Endothelial cell of umbilical vein (primary cell): ENCODE measurements at regions not wholly inside any gene's neighbourhood (a gene's known extent, or its start where the extent isn't known, plus 50 kb on each side); places are given as distances from the start of the nearest gene placed in this dataset.

ENCODE experiments used
- CTCF ChIP-seq, 2 donors: IDR thresholded peaks; 1 replicate in 1 of 2; 2 replicates in 1 of 2; pipeline ENCODE4 v1.5.1; 2011; ENCODE audit warnings: low read length in 2 of 2, mild to moderate bottlenecking in 2 of 2, moderate library complexity in 2 of 2, control low read depth in 1 of 2, inconsistent platforms in 1 of 2, low read depth in 1 of 2; ENCODE audit not compliant: insufficient read depth in 1 of 2; ENCODE audit errors: extremely low read depth in 1 of 2
- MAX ChIP-seq: IDR thresholded peaks from 2 replicates; pipeline ENCODE4 v1.6.1; 2011; ENCODE audit not compliant: insufficient read depth, insufficient read length
- MYC ChIP-seq: IDR thresholded peaks from one replicate; pipeline ENCODE4 v1.6.1; 2011; ENCODE audit warnings: mild to moderate bottlenecking, low read depth, low read length
- POLR2AphosphoS5 ChIP-seq: IDR thresholded peaks from 2 replicates; pipeline ENCODE4 v1.6.1; 2012; ENCODE audit warnings: low read depth, mild to moderate bottlenecking, control low read depth, low read length, moderate library complexity; ENCODE audit not compliant: insufficient read depth

- TF ChIP-seq CTCF (IDR thresholded peaks at IDR 0.05; ENCODE audit: extremely low read depth in 1 of 2, insufficient read depth in 1 of 2, low read depth in 1 of 2, low read length in 2 of 2) (no peak), POLR2AphosphoS5 (no peak), MAX (no peak), MYC (no peak)
Measured at GRCh38 chrX:8049827-8050226, 121.2 kb downstream of the VCX2 start.
